OCI-LY1 (cell line): ENCODE measurements at regions not wholly inside any gene's neighbourhood (a gene's known extent, or its start where the extent isn't known, plus 50 kb on each side); places are given as distances from the start of the nearest gene placed in this dataset.

ENCODE experiments used
- H2AFZ ChIP-seq: fragments of 200-600 bp; sonication (generic), shearing (Covaris generic); 2 replicates; pipeline ENCODE4 v1.6.0; 2014; ENCODE audit warnings: antibody characterized with exemption, mild to moderate bottlenecking, low read length
- H3F3A ChIP-seq: fragments of 200-600 bp; sonication (generic), shearing (Covaris generic); 2 replicates; pipeline ENCODE4 v1.6.0; 2014; ENCODE audit warnings: mild to moderate bottlenecking, antibody characterized with exemption, low read length, moderate library complexity; ENCODE audit not compliant: insufficient read depth
- H3K27ac ChIP-seq: fragments of 200-600 bp; sonication (generic); 2 replicates; pipeline ENCODE4 v1.5.1; 2014; ENCODE audit warnings: low read length, mixed run types, mild to moderate bottlenecking, low read depth; ENCODE audit not compliant: poor library complexity, severe bottlenecking
- H3K27me3 ChIP-seq: fragments of 200-600 bp; sonication (generic); 2 replicates; pipeline ENCODE4 v1.6.0; 2014; ENCODE audit warnings: antibody characterized with exemption, mild to moderate bottlenecking, low read length, moderate library complexity; ENCODE audit not compliant: insufficient read depth
- H3K36me3 ChIP-seq: fragments of 200-600 bp; sonication (generic); 2 replicates; pipeline ENCODE4 v1.6.1; 2014; ENCODE audit warnings: mild to moderate bottlenecking, antibody characterized with exemption, low read length, moderate library complexity, mixed read lengths; ENCODE audit not compliant: insufficient read depth
- H3K4me1 ChIP-seq: fragments of 200-600 bp; sonication (generic); 2 replicates; pipeline ENCODE4 v1.5.1; 2014; ENCODE audit warnings: mild to moderate bottlenecking, low read length, moderate library complexity; ENCODE audit not compliant: insufficient read depth, severe bottlenecking
- H3K4me2 ChIP-seq: fragments of 200-600 bp; sonication (generic), shearing (Covaris generic); 2 replicates; pipeline ENCODE4 v1.6.1; 2014; ENCODE audit warnings: low read length
- H3K4me3 ChIP-seq: fragments of 200-600 bp; sonication (generic); 2 replicates; pipeline ENCODE4 v1.5.1; 2014; ENCODE audit warnings: low read length, low read depth, mild to moderate bottlenecking, mixed read lengths; ENCODE audit not compliant: poor library complexity, severe bottlenecking
- H3K79me2 ChIP-seq: fragments of 200-600 bp; shearing (Covaris generic); 2 replicates; pipeline ENCODE4 v1.6.1; 2016; ENCODE audit warnings: mixed run types, low read length, mixed read lengths; ENCODE audit not compliant: insufficient read depth
- H3K9ac ChIP-seq: fragments of 200-600 bp; sonication (generic), shearing (Covaris generic); 2 replicates; pipeline ENCODE4 v1.6.1; 2014; ENCODE audit warnings: mild to moderate bottlenecking, low read length, mixed read lengths
- H3K9me2 ChIP-seq: fragments of 200-600 bp; sonication (generic), shearing (Covaris generic); 2 replicates; pipeline ENCODE4 v1.6.1; 2014; ENCODE audit warnings: low read depth, mild to moderate bottlenecking, low read length, mixed read lengths
- H3K9me3 ChIP-seq: fragments of 200-600 bp; shearing (Covaris generic); 2 replicates; pipeline ENCODE4 v1.6.1; 2014; ENCODE audit warnings: low read length, mixed read lengths
- H4K20me1 ChIP-seq: fragments of 200-600 bp; sonication (generic), shearing (Covaris generic); 2 replicates; pipeline ENCODE4 v1.6.0; 2016; ENCODE audit warnings: mild to moderate bottlenecking, low read length; ENCODE audit not compliant: insufficient read depth
- CTCF ChIP-seq: fragments of 200-600 bp; sonication (generic), shearing (Covaris generic); IDR thresholded peaks from 2 replicates; pipeline ENCODE4 v1.5.1; 2017; ENCODE audit warnings: mild to moderate bottlenecking, antibody characterized with exemption, low read length, moderate library complexity, mixed read lengths
- EZH2 ChIP-seq: fragments of 200-600 bp; sonication (generic), shearing (Covaris generic); IDR thresholded peaks from 2 replicates; pipeline ENCODE4 v1.8.0; 2017; ENCODE audit warnings: borderline replicate concordance, mixed run types, mild to moderate bottlenecking, antibody characterized with exemption, low read length, moderate library complexity, mixed read lengths

DNA sequence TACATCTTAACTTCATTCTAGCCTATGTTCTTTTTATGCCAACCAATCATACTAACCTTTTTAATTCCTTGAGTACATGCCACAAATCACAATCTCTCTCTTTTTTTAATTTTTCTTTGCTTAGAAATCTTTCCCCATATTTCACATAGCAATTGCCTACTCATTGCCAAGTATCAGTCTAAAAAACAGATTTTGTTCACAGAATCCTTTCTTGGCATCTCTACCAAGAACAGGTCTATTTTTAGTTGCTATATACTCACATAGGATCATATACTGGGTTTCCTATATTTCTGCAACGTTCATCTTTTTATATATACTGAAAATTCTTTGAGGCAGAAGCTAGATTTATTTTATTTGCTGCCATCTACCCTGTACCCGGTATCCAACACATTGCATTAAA is 292.1 kb downstream of the GASK1B start:
- Histone ChIP-seq H2AFZ (no peak overlapping the region), H3K4me3 (no peak overlapping the region), H3K27ac (no peak overlapping the region), H3K9ac (no peak overlapping the region), H3K9me3 (no peaks in the 10 kb centered on the region), H3K27me3 (no peaks in the 10 kb centered on the region), H3K9me2 (no peaks in the 10 kb centered on the region), H4K20me1 (no peaks in the 10 kb centered on the region), H3K36me3 (no peaks in the 10 kb centered on the region), H3K79me2 (no peaks in the 10 kb centered on the region), H3F3A (no peaks in the 10 kb centered on the region), H3K4me2 (no peak overlapping the region), H3K4me1 (no peaks in the 10 kb centered on the region)
- TF ChIP-seq CTCF (no peak), EZH2 (no peak)

DNA sequence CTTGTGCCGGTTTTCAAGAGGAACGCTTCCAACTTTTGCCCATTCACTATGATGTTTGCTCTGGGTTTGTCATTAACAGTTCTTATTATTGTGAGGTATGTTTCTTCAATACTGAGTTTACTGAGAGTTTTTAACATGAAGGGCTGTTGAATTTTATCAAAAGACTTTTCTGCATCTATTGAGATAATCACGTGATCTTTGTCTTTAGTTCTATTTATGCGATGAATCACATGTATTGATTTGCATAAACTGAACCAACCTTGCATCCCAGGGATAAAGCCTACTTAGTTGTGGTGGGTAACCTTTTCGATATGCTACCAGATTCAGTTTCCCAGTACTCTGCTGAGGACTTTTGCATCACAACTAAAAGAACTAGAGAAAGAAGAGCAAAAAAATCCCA is 318.0 kb downstream of the GASK1B start:
- H3K9me2 ChIP-seq = no peaks in the 10 kb centered on the region
- no peaks in the 10 kb centered on the region for H3K27me3 ChIP-seq
- no peak overlapping the region for H3K9ac ChIP-seq
- no peak overlapping the region for H3K4me2 ChIP-seq
- H4K20me1 ChIP-seq = no peaks in the 10 kb centered on the region
- no peak overlapping the region for H2AFZ ChIP-seq
- no peaks in the 10 kb centered on the region for H3K36me3 ChIP-seq
- no peaks in the 10 kb centered on the region for H3K4me1 ChIP-seq
- no peak overlapping the region for H3K4me3 ChIP-seq
- H3K79me2 ChIP-seq = no peaks in the 10 kb centered on the region
- TF ChIP-seq EZH2 (no peak), CTCF (no peak)
- no peaks in the 10 kb centered on the region for H3F3A ChIP-seq
- no peaks in the 10 kb centered on the region for H3K9me3 ChIP-seq
- H3K27ac ChIP-seq = no peak overlapping the region

GRCh38 chr4:157840648-157841047 is 332.2 kb downstream of the GASK1B start:
- TF ChIP-seq EZH2 = no peak
- no peak for TF ChIP-seq CTCF
- H3K27ac ChIP-seq = no peak overlapping the region
- no peaks in the 10 kb centered on the region for H3F3A ChIP-seq
- no peak overlapping the region for H3K9ac ChIP-seq
- H3K27me3 ChIP-seq = no peaks in the 10 kb centered on the region
- no peaks in the 10 kb centered on the region for H3K9me3 ChIP-seq
- H3K79me2 ChIP-seq = no peaks in the 10 kb centered on the region
- H4K20me1 ChIP-seq = no peaks in the 10 kb centered on the region
- H3K4me1 ChIP-seq = no peaks in the 10 kb centered on the region
- H3K36me3 ChIP-seq = no peaks in the 10 kb centered on the region
- no peak overlapping the region for H3K4me2 ChIP-seq
- no peaks in the 10 kb centered on the region for H3K9me2 ChIP-seq
- H2AFZ ChIP-seq = no peak overlapping the region
- H3K4me3 ChIP-seq = no peak overlapping the region
